ENCODE measurements at regions not wholly inside any gene's neighbourhood (a gene's known extent, or its start where the extent isn't known, plus 50 kb on each side); places are given as distances from the start of the nearest gene placed in this dataset.

DNA sequence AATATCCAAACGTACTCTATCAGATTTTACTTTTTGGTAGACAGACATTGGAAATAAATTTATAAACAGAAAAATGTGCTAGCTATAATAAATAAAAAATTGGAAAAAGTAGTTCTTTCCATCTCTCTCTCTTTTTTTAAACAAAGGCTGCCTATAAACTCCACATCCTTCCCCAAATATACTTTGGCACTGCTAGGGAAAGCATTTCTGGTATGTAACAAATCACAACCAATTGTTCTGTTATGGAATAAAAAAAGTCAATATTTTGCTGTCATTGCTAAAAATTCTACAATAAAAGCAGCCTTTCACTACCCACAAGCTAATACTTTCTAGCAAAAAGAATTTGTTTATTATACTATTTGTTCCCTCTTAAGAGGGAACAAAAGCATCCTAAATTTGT lies 169.2 kb upstream of the TARS1 start (continued):
- TF ChIP-seq, protein P1, sequence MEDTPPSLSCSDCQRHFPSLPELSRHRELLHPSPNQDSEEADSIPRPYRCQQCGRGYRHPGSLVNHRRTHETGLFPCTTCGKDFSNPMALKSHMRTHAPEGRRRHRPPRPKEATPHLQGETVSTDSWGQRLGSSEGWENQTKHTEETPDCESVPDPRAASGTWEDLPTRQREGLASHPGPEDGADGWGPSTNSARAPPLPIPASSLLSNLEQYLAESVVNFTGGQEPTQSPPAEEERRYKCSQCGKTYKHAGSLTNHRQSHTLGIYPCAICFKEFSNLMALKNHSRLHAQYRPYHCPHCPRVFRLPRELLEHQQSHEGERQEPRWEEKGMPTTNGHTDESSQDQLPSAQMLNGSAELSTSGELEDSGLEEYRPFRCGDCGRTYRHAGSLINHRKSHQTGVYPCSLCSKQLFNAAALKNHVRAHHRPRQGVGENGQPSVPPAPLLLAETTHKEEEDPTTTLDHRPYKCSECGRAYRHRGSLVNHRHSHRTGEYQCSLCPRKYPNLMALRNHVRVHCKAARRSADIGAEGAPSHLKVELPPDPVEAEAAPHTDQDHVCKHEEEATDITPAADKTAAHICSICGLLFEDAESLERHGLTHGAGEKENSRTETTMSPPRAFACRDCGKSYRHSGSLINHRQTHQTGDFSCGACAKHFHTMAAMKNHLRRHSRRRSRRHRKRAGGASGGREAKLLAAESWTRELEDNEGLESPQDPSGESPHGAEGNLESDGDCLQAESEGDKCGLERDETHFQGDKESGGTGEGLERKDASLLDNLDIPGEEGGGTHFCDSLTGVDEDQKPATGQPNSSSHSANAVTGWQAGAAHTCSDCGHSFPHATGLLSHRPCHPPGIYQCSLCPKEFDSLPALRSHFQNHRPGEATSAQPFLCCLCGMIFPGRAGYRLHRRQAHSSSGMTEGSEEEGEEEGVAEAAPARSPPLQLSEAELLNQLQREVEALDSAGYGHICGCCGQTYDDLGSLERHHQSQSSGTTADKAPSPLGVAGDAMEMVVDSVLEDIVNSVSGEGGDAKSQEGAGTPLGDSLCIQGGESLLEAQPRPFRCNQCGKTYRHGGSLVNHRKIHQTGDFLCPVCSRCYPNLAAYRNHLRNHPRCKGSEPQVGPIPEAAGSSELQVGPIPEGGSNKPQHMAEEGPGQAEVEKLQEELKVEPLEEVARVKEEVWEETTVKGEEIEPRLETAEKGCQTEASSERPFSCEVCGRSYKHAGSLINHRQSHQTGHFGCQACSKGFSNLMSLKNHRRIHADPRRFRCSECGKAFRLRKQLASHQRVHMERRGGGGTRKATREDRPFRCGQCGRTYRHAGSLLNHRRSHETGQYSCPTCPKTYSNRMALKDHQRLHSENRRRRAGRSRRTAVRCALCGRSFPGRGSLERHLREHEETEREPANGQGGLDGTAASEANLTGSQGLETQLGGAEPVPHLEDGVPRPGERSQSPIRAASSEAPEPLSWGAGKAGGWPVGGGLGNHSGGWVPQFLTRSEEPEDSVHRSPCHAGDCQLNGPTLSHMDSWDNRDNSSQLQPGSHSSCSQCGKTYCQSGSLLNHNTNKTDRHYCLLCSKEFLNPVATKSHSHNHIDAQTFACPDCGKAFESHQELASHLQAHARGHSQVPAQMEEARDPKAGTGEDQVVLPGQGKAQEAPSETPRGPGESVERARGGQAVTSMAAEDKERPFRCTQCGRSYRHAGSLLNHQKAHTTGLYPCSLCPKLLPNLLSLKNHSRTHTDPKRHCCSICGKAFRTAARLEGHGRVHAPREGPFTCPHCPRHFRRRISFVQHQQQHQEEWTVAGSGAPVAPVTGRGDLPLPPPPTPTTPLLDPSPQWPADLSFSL (CRISPR knock-in tag; IDR thresholded peaks at IDR 0.05) = no peak
- TF ChIP-seq ZNF724P (CRISPR knock-in tag; IDR thresholded peaks at IDR 0.05; ENCODE audit: borderline replicate concordance) = no peak
- TF ChIP-seq ZNF329 (CRISPR knock-in tag; IDR thresholded peaks at IDR 0.05; ENCODE audit: low read depth) = no peak
- TF ChIP-seq KLF12 (CRISPR knock-in tag; IDR thresholded peaks at IDR 0.05; ENCODE audit: borderline replicate concordance) = no peak
- TF ChIP-seq ZNF574 (CRISPR knock-in tag; IDR thresholded peaks at IDR 0.05) = no peak
- TF ChIP-seq ZNF101 (CRISPR knock-in tag; IDR thresholded peaks at IDR 0.05; ENCODE audit: borderline replicate concordance, low read depth) = no peak
- no peak for TF ChIP-seq MBD4 (IDR thresholded peaks at IDR 0.05; ENCODE audit: borderline replicate concordance, low read length)
- TF ChIP-seq ZNF644 (CRISPR knock-in tag; IDR thresholded peaks at IDR 0.05; ENCODE audit: low read depth) = no peak
- TF ChIP-seq ZNF3 (CRISPR knock-in tag; IDR thresholded peaks at IDR 0.05) = no peak
